Heart left ventricle (tissue), 16 donors: ENCODE measurements at regions not wholly inside any gene's neighbourhood (a gene's known extent, or its start where the extent isn't known, plus 50 kb on each side); places are given as distances from the start of the nearest gene placed in this dataset.

Experiments used
- ATAC-seq, 4 donors: fragments of 200-7000 bp; cut with Tn5 transposase; one replicate each; pipeline ENCODE4 v1.9.1; 2020 to 2022; ENCODE audit warnings: moderate library complexity in 4 of 4, mild to moderate bottlenecking in 3 of 4, moderate number of reproducible peaks in 1 of 4
- DNase-seq, 5 donors: peaks; one replicate each; pipeline ENCODE4 v3.0.0-alpha.2; 2020
- H3K27ac ChIP-seq, 12 donors: fragments of 200-600 bp; sonication (generic) in 4 of 12; one replicate each; pipeline versions ENCODE4 v1.5.0 to v1.8.0; 2016 to 2022; ENCODE audit warnings: mild to moderate bottlenecking in 2 of 12
- H3K27me3 ChIP-seq, 9 donors: fragments of 200-600 bp; sonication (generic) in 2 of 9; one replicate each; pipeline versions ENCODE4 v1.5.1 to v1.8.0; 2016 to 2022; ENCODE audit warnings: mild to moderate bottlenecking in 3 of 9
- H3K36me3 ChIP-seq, 9 donors: fragments of 200-600 bp; sonication (generic) in 2 of 9; one replicate each; pipeline versions ENCODE4 v1.5.0 to v1.8.0; 2018 to 2022; ENCODE audit warnings: mild to moderate bottlenecking in 2 of 9
- H3K4me1 ChIP-seq, 12 donors: fragments of 200-600 bp; sonication (generic) in 4 of 12; one replicate each; pipeline versions ENCODE4 v1.5.0 to v1.8.0; 2016 to 2022; ENCODE audit warnings: mild to moderate bottlenecking in 3 of 12
- H3K4me3 ChIP-seq, 12 donors: fragments of 200-600 bp; sonication (generic) in 4 of 12; one replicate each; pipeline versions ENCODE4 v1.5.0 to v1.8.0; 2017 to 2022; ENCODE audit warnings: mild to moderate bottlenecking in 9 of 12, moderate library complexity in 4 of 12
- H3K9me3 ChIP-seq, 12 donors: fragments of 200-600 bp; sonication (generic) in 4 of 12; one replicate each; pipeline versions ENCODE4 v1.5.0 to v1.8.0; 2016 to 2022; ENCODE audit warnings: mild to moderate bottlenecking in 1 of 12
- POLR2A ChIP-seq, 2 donors: fragments of 450-650 bp; IDR thresholded peaks; one replicate each; pipeline ENCODE4 v1.6.1; 2017; ENCODE audit warnings: antibody characterized with exemption in 2 of 2, mild to moderate bottlenecking in 2 of 2, moderate library complexity in 2 of 2
- WGBS, 4 donors: extraction: QIAGEN DNeasy Blood & Tissue Kit in 2 of 4; methylation state at CpG; one replicate each; pipeline versions ENCODE4 v1.1.5 to v1.1.7; 2013 to 2018; 5-methylcytosine and 5-hydroxymethylcytosine counted together
- intact Hi-C, 10 donors: fragments of 100-400 bp; cut with DNase I; formaldehyde crosslinking; loops; one replicate each; pipeline versions ENCODE4 v1.11.1 to v1.14.2; 2022
- TF ChIP-seq, protein P1 (sequence below), 12 donors: fragments of 200-600 bp; sonication (generic) in 4 of 12; IDR thresholded peaks; one replicate each; pipeline versions ENCODE4 v1.5.0 to v1.8.0; 2018 to 2022; ENCODE audit warnings: antibody characterized with exemption in 12 of 12, mild to moderate bottlenecking in 5 of 12
- donor health status: ischemic (EF 13 %, LVEDD 7.1; RV severe dilation, severe dysfunction).
- donor health status: healthy with polysubstance abuse.
- donor health status: DM: no; HTN: yes; CAD: no.
- donor health status: DM: no; HTN: no; CAD: no.
- donor health status: ischemic (EF 25% LVEDD 6.9; RV normal size, moderate dysfunction).
- donor health status: ischemic (EF 25% LVEDD 5.7; RV mildly dilated, moderate dysfunction).
- donor health status: healthy.
- donor health status: DM: yes; HTN: yes; CAD: no.
- donor health status: ischemic (EF 35%, LVEDD 5.7; RV mildly dilated, moderate dysfunction).
- donor health status: nonischemic (EF 11% LVEDD 7.7; RV severe dilation, severe dysfunction).
- donor health status: DM: yes; HTN: yes; CAD: no.
- donor health status: PGD.
- donor health status: ischemic (EF 29% LVEDD 5.4; RV normal size, mild dysfunction).
- donor health status: nonischemic (EF 23%, LVEDD 6.1; RV moderate dilation, normal function).

DNA sequence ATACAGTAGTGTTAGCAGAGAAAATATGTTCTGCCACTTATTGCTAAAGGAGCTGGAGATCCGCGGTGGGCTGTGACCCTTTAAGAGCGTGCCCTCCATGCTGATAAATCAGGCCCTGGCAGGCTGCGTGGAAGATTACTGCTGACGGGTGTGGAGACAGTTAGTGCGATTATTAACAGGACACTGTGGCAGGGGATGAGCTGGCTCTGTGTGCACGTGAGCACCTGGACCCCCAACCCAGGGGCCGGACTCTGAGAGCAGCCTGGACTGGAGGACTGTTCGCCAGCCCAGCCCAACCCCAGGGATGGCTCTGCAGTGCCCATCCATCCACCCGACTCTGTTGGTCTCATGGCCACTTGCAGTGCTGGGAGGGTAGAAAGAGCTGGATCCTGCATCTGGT, 162.0 kb downstream of the MELK start:
- no peak overlapping the region for H3K4me3 ChIP-seq
- ATAC-seq (no peak), DNase-seq (no peak)
- 57 to 63% (median 62%) methylated on average over 7 to 10 of the region's 10 CpGs for WGBS, 4 donors
- H3K27me3 ChIP-seq, result peaks cover 2 to 48% (median 14%) of the 10 kb centered on the region in 9 donors
- H3K27ac ChIP-seq, result no peak overlapping the region
- H3K9me3 ChIP-seq, result peaks cover 0 to 5% (median 0%) of the 10 kb centered on the region in 12 donors
- no peak for TF ChIP-seq POLR2A (IDR thresholded peaks at IDR 0.05)
- TF ChIP-seq, protein P1, sequence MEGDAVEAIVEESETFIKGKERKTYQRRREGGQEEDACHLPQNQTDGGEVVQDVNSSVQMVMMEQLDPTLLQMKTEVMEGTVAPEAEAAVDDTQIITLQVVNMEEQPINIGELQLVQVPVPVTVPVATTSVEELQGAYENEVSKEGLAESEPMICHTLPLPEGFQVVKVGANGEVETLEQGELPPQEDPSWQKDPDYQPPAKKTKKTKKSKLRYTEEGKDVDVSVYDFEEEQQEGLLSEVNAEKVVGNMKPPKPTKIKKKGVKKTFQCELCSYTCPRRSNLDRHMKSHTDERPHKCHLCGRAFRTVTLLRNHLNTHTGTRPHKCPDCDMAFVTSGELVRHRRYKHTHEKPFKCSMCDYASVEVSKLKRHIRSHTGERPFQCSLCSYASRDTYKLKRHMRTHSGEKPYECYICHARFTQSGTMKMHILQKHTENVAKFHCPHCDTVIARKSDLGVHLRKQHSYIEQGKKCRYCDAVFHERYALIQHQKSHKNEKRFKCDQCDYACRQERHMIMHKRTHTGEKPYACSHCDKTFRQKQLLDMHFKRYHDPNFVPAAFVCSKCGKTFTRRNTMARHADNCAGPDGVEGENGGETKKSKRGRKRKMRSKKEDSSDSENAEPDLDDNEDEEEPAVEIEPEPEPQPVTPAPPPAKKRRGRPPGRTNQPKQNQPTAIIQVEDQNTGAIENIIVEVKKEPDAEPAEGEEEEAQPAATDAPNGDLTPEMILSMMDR (IDR thresholded peaks at IDR 0.05), result no peak
- H3K4me1 ChIP-seq, result peaks cover 0 to 7% (median 0%) of the 10 kb centered on the region in 12 donors
- intact Hi-C loops, result no loop called here
- no peaks in the 10 kb centered on the region for H3K36me3 ChIP-seq

DNA sequence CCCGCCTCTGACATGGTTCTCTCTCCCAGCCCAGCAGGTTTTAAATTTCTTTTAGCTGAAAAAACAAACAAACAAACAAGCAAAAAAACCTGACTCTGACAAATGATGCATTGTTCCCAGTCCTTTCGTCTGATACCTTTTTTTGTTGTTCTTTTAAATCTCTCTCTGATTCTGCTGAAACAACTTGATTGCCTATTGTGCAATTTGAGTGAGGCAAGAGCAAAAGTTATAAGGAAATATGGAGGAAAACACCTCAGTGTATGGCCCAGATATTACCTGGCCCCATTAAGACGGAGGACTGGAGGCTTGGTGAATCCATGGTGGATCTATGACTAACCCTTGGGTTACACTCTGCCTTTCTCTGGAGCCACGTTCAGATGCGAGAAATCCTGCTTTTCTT, 164.0 kb downstream of the MELK start:
- H3K27ac ChIP-seq, result no peak overlapping the region
- H3K9me3 ChIP-seq, result no peaks in the 10 kb centered on the region
- no peak for DNase-seq
- no peak for ATAC-seq
- WGBS, 4 donors, result 78 to 86% (median 83%) methylated on average over 5 of the region's 5 CpGs
- H3K36me3 ChIP-seq, result no peaks in the 10 kb centered on the region
- no peak for TF ChIP-seq POLR2A (IDR thresholded peaks at IDR 0.05)
- TF ChIP-seq, protein P1 (IDR thresholded peaks at IDR 0.05), result no peak
- no peak overlapping the region for H3K4me3 ChIP-seq
- intact Hi-C loops, result no loop called here
- H3K4me1 ChIP-seq, result peaks cover 0 to 9% (median 0%) of the 10 kb centered on the region in 12 donors
- H3K27me3 ChIP-seq, result peaks cover 6 to 64% (median 25%) of the 10 kb centered on the region in 9 donors

GRCh38 chr9:36738318-36738976, 165.8 kb downstream of the MELK start:
- peaks cover 9 to 81% (median 29%) of the 10 kb centered on the region in 9 donors for H3K27me3 ChIP-seq
- H3K36me3 ChIP-seq, result no peaks in the 10 kb centered on the region
- DNase-seq (no peak), ATAC-seq (no peak)
- 56 to 66% (median 61%) methylated on average over 11 of the region's 11 CpGs for WGBS, 4 donors
- intact Hi-C loops, result no loop called here
- H3K4me3 ChIP-seq, result no peak overlapping the region
- TF ChIP-seq POLR2A (IDR thresholded peaks at IDR 0.05), result no peak
- TF ChIP-seq, protein P1 (IDR thresholded peaks at IDR 0.05), result no peak
- no peak overlapping the region for H3K27ac ChIP-seq
- H3K9me3 ChIP-seq, result no peaks in the 10 kb centered on the region
- peaks cover 0 to 9% (median 0%) of the 10 kb centered on the region in 12 donors for H3K4me1 ChIP-seq

GRCh38 chr9:36739373-36740116, 166.8 kb downstream of the MELK start:
- Histone ChIP-seq H3K27ac (no peak overlapping the region), H3K4me3 (no peak overlapping the region), H3K36me3 (no peaks in the 10 kb centered on the region), H3K4me1 (peaks cover 0 to 9% (median 0%) of the 10 kb centered on the region in 12 donors), H3K9me3 (no peaks in the 10 kb centered on the region), H3K27me3 (peaks cover 9 to 85% (median 29%) of the 10 kb centered on the region in 9 donors)
- no peak for ATAC-seq
- WGBS, 4 donors, result 10 to 15% (median 11%) methylated on average over 34 to 47 of the region's 47 CpGs
- intact Hi-C loops, result no loop called here
- no peak for TF ChIP-seq POLR2A (IDR thresholded peaks at IDR 0.05)
- TF ChIP-seq, protein P1 (IDR thresholded peaks at IDR 0.05), result no peak
- no peak for DNase-seq
